GM23338 (cell line): ENCODE measurements at regions not wholly inside any gene's neighbourhood (a gene's known extent, or its start where the extent isn't known, plus 50 kb on each side); places are given as distances from the start of the nearest gene placed in this dataset.

Experiments
- ATAC-seq: fragments of 200-7000 bp; cut with Tn5 transposase; 3 replicates; pipeline ENCODE4 v1.9.1; 2020
- DNase-seq: peaks from one replicate; pipeline ENCODE4 v3.0.0-alpha.2; 2015; ENCODE audit warnings: low spot score
- H2AFZ ChIP-seq: fragments of 200-600 bp; sonication (generic); 2 replicates; pipeline ENCODE4 v1.8.0; 2016; ENCODE audit warnings: antibody characterized with exemption, mild to moderate bottlenecking, moderate library complexity
- H3F3A ChIP-seq: fragments of 200-600 bp; sonication (generic); replicated peaks from 2 replicates; pipeline ENCODE4 v1.8.0; 2017; ENCODE audit warnings: antibody characterized with exemption, mixed run types, low read depth
- H3K27ac ChIP-seq: fragments of 200-600 bp; sonication (generic); 2 replicates; pipeline ENCODE4 v1.6.1; 2016; ENCODE audit warnings: low read depth
- H3K27me3 ChIP-seq: fragments of 200-600 bp; sonication (generic); 2 replicates; pipeline ENCODE4 v1.8.0; 2016; ENCODE audit warnings: mild to moderate bottlenecking, mixed run types, moderate library complexity; ENCODE audit not compliant: insufficient read depth
- H3K36me3 ChIP-seq: fragments of 200-600 bp; sonication (generic); 2 replicates; pipeline ENCODE4 v1.8.0; 2016; ENCODE audit warnings: mild to moderate bottlenecking; ENCODE audit not compliant: insufficient read depth
- H3K4me1 ChIP-seq: fragments of 200-600 bp; sonication (generic); 2 replicates; pipeline ENCODE4 v1.8.0; 2016; ENCODE audit warnings: mild to moderate bottlenecking, moderate library complexity; ENCODE audit not compliant: insufficient read depth
- H3K4me2 ChIP-seq: fragments of 200-600 bp; sonication (generic); 2 replicates; pipeline ENCODE4 v1.7.1; 2017; ENCODE audit warnings: mixed run types
- H3K4me3 ChIP-seq: fragments of 200-600 bp; sonication (generic); 2 replicates; pipeline ENCODE4 v1.6.1; 2016; ENCODE audit warnings: mixed run types
- H3K79me2 ChIP-seq: fragments of 200-600 bp; sonication (generic); replicated peaks from 2 replicates; pipeline ENCODE4 v1.8.0; 2017; ENCODE audit warnings: mild to moderate bottlenecking; ENCODE audit not compliant: insufficient read depth
- H3K9me2 ChIP-seq: fragments of 200-600 bp; sonication (generic); 2 replicates; pipeline ENCODE4 v1.8.0; 2017; ENCODE audit not compliant: insufficient read depth
- H4K20me1 ChIP-seq: fragments of 200-600 bp; sonication (generic); replicated peaks from 2 replicates; pipeline ENCODE4 v1.8.0; 2017; ENCODE audit warnings: mild to moderate bottlenecking; ENCODE audit not compliant: insufficient read depth
- H3K27ac Mint-ChIP-seq: 2 replicates; pipeline ENCODE4 v1.8.0; 2020; ENCODE audit warnings: inconsistent platforms, mild to moderate bottlenecking, moderate library complexity, mixed read lengths
- H3K27me3 Mint-ChIP-seq: 3 replicates; pipeline ENCODE4 v1.8.0; 2022; ENCODE audit warnings: low read depth, mild to moderate bottlenecking, moderate library complexity, mixed read lengths, inconsistent platforms; ENCODE audit not compliant: insufficient read depth, poor library complexity
- H3K36me3 Mint-ChIP-seq: 3 replicates; pipeline ENCODE4 v1.8.0; 2021; ENCODE audit warnings: low read depth, mild to moderate bottlenecking, inconsistent platforms, moderate library complexity, mixed read lengths
- H3K4me1 Mint-ChIP-seq: 3 replicates; pipeline ENCODE4 v1.8.0; 2020; ENCODE audit warnings: mild to moderate bottlenecking, inconsistent platforms, mixed read lengths
- H3K4me3 Mint-ChIP-seq: 3 replicates; pipeline ENCODE4 v1.8.0; 2021; ENCODE audit warnings: moderate library complexity, mild to moderate bottlenecking, inconsistent platforms, mixed read lengths
- H3K9me3 Mint-ChIP-seq: 3 replicates; pipeline ENCODE4 v1.8.0; 2020; ENCODE audit warnings: moderate library complexity, mild to moderate bottlenecking, inconsistent platforms, mixed read lengths
- CREB1 ChIP-seq: fragments of 250-450 bp; sonication (Bioruptor Pico); IDR thresholded peaks from 2 replicates; pipeline ENCODE4 v1.5.0; 2020; ENCODE audit warnings: low read depth, mild to moderate bottlenecking, moderate library complexity
- CTCF ChIP-seq, 2 experiments: fragments of 200-600 bp in 1 of 2; sonication (generic) in 1 of 2; conservative IDR thresholded peaks; 2 replicates each; pipeline versions ENCODE4 v1.5.1 to v1.6.1; 2016 to 2017; ENCODE audit warnings: antibody characterized with exemption in 2 of 2, low read depth in 2 of 2, mild to moderate bottlenecking in 2 of 2, moderate library complexity in 1 of 2
- ETS1 ChIP-seq: IDR thresholded peaks from 2 replicates; pipeline ENCODE4 v1.6.1; 2016; ENCODE audit warnings: antibody characterized with exemption
- EZH2 ChIP-seq: fragments of 200-600 bp; sonication (generic); IDR thresholded peaks from one replicate; pipeline ENCODE4 v1.8.0; 2017; ENCODE audit warnings: antibody characterized with exemption, mild to moderate bottlenecking, low read depth; ENCODE audit not compliant: unreplicated experiment
- EZH2phosphoT487 ChIP-seq: fragments of 200-600 bp; sonication (generic); IDR thresholded peaks from one replicate; pipeline ENCODE4 v1.8.1; 2018; ENCODE audit warnings: antibody characterized with exemption; ENCODE audit not compliant: unreplicated experiment
- JUNB ChIP-seq: IDR thresholded peaks from one replicate; pipeline ENCODE4 v1.6.1; 2016; ENCODE audit warnings: antibody characterized with exemption; ENCODE audit not compliant: unreplicated experiment
- NANOG ChIP-seq: IDR thresholded peaks from 2 replicates; pipeline ENCODE4 v1.6.1; 2016; ENCODE audit warnings: antibody characterized with exemption, borderline replicate concordance
- POLR2AphosphoS5 ChIP-seq: IDR thresholded peaks from 2 replicates; pipeline ENCODE4 v1.6.1; 2016; ENCODE audit warnings: antibody characterized with exemption, low read depth
- STAT1 ChIP-seq: IDR thresholded peaks from one replicate; pipeline ENCODE4 v1.6.1; 2016; ENCODE audit warnings: antibody characterized with exemption; ENCODE audit not compliant: unreplicated experiment
- ZNF114 ChIP-seq: fragments of 250-450 bp; sonication (Bioruptor Pico); IDR thresholded peaks from 2 replicates; pipeline ENCODE4 v1.5.0; 2020; ENCODE audit warnings: mild to moderate bottlenecking, moderate library complexity
- ZNF331 ChIP-seq: fragments of 250-450 bp; sonication (Bioruptor Pico); IDR thresholded peaks from 2 replicates; pipeline ENCODE4 v1.5.0; 2020; ENCODE audit warnings: low read depth, mild to moderate bottlenecking, moderate library complexity
- TF ChIP-seq, protein P1 (sequence below): fragments of 250-450 bp; sonication (Bioruptor Pico); IDR thresholded peaks from 2 replicates; pipeline ENCODE4 v1.5.0; 2020; ENCODE audit warnings: mild to moderate bottlenecking, moderate library complexity
- TF ChIP-seq, protein P2 (sequence below): IDR thresholded peaks from one replicate; pipeline ENCODE4 v1.6.1; 2018; ENCODE audit warnings: antibody characterized with exemption; ENCODE audit not compliant: unreplicated experiment

DNA sequence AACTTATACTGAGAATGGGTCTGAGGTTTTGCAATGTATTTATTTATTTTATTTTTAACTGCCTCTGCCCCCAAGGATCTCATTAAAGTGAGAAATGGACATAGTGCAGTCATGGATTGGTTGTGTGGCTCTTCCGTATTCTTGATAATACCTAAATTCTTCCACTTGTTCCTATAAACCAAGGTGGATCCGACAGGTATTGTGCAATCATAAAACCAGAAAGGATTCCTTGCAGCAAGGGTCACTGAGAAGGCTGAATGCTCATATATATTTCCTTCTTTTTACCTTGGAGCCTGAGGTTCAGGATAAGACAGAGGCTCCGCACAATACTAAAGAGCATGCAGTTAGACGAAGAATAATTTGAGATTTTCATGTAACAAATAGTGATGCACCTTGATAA, 826.0 kb upstream of the SOX11 start:
- H2AFZ ChIP-seq: no peak overlapping the region
- no peaks in the 10 kb centered on the region for H3K27me3 ChIP-seq
- no peaks in the 10 kb centered on the region for H3K79me2 ChIP-seq
- peaks cover 3% of the 10 kb centered on the region for H3K27me3 Mint-ChIP-seq
- no peaks in the 10 kb centered on the region for H3K4me1 ChIP-seq
- DNase-seq (no peak), ATAC-seq (no peak)
- H3F3A ChIP-seq: no peaks in the 10 kb centered on the region
- H4K20me1 ChIP-seq: no peaks in the 10 kb centered on the region
- no peaks in the 10 kb centered on the region for H3K9me2 ChIP-seq
- H3K27ac Mint-ChIP-seq: no peak overlapping the region
- H3K36me3 Mint-ChIP-seq: peaks cover 6% of the 10 kb centered on the region; the same call in 2 of the 3 replicates
- no peaks in the 10 kb centered on the region; the same call in 1 of the 2 replicates for H3K36me3 ChIP-seq
- H3K4me2 ChIP-seq: no peak overlapping the region
- no peak for TF ChIP-seq STAT1
- TF ChIP-seq JUNB: no peak
- TF ChIP-seq, protein P1, sequence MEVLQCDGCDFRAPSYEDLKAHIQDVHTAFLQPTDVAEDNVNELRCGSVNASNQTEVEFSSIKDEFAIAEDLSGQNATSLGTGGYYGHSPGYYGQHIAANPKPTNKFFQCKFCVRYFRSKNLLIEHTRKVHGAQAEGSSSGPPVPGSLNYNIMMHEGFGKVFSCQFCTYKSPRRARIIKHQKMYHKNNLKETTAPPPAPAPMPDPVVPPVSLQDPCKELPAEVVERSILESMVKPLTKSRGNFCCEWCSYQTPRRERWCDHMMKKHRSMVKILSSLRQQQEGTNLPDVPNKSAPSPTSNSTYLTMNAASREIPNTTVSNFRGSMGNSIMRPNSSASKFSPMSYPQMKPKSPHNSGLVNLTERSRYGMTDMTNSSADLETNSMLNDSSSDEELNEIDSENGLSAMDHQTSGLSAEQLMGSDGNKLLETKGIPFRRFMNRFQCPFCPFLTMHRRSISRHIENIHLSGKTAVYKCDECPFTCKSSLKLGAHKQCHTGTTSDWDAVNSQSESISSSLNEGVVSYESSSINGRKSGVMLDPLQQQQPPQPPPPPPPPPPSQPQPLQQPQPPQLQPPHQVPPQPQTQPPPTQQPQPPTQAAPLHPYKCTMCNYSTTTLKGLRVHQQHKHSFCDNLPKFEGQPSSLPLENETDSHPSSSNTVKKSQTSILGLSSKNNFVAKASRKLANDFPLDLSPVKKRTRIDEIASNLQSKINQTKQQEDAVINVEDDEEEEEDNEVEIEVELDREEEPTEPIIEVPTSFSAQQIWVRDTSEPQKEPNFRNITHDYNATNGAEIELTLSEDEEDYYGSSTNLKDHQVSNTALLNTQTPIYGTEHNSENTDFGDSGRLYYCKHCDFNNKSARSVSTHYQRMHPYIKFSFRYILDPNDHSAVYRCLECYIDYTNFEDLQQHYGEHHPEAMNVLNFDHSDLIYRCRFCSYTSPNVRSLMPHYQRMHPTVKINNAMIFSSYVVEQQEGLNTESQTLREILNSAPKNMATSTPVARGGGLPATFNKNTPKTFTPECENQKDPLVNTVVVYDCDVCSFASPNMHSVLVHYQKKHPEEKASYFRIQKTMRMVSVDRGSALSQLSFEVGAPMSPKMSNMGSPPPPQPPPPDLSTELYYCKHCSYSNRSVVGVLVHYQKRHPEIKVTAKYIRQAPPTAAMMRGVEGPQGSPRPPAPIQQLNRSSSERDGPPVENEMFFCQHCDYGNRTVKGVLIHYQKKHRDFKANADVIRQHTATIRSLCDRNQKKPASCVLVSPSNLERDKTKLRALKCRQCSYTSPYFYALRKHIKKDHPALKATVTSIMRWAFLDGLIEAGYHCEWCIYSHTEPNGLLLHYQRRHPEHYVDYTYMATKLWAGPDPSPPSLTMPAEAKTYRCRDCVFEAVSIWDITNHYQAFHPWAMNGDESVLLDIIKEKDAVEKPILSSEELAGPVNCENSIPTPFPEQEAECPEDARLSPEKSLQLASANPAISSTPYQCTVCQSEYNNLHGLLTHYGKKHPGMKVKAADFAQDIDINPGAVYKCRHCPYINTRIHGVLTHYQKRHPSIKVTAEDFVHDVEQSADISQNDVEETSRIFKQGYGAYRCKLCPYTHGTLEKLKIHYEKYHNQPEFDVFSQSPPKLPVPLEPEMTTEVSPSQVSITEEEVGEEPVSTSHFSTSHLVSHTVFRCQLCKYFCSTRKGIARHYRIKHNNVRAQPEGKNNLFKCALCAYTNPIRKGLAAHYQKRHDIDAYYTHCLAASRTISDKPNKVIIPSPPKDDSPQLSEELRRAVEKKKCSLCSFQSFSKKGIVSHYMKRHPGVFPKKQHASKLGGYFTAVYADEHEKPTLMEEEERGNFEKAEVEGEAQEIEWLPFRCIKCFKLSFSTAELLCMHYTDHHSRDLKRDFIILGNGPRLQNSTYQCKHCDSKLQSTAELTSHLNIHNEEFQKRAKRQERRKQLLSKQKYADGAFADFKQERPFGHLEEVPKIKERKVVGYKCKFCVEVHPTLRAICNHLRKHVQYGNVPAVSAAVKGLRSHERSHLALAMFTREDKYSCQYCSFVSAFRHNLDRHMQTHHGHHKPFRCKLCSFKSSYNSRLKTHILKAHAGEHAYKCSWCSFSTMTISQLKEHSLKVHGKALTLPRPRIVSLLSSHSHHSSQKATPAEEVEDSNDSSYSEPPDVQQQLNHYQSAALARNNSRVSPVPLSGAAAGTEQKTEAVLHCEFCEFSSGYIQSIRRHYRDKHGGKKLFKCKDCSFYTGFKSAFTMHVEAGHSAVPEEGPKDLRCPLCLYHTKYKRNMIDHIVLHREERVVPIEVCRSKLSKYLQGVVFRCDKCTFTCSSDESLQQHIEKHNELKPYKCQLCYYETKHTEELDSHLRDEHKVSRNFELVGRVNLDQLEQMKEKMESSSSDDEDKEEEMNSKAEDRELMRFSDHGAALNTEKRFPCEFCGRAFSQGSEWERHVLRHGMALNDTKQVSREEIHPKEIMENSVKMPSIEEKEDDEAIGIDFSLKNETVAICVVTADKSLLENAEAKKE (CRISPR knock-in tag): no peak
- TF ChIP-seq, protein P2, sequence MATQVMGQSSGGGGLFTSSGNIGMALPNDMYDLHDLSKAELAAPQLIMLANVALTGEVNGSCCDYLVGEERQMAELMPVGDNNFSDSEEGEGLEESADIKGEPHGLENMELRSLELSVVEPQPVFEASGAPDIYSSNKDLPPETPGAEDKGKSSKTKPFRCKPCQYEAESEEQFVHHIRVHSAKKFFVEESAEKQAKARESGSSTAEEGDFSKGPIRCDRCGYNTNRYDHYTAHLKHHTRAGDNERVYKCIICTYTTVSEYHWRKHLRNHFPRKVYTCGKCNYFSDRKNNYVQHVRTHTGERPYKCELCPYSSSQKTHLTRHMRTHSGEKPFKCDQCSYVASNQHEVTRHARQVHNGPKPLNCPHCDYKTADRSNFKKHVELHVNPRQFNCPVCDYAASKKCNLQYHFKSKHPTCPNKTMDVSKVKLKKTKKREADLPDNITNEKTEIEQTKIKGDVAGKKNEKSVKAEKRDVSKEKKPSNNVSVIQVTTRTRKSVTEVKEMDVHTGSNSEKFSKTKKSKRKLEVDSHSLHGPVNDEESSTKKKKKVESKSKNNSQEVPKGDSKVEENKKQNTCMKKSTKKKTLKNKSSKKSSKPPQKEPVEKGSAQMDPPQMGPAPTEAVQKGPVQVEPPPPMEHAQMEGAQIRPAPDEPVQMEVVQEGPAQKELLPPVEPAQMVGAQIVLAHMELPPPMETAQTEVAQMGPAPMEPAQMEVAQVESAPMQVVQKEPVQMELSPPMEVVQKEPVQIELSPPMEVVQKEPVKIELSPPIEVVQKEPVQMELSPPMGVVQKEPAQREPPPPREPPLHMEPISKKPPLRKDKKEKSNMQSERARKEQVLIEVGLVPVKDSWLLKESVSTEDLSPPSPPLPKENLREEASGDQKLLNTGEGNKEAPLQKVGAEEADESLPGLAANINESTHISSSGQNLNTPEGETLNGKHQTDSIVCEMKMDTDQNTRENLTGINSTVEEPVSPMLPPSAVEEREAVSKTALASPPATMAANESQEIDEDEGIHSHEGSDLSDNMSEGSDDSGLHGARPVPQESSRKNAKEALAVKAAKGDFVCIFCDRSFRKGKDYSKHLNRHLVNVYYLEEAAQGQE: no peak
- no peak for TF ChIP-seq ZNF114
- TF ChIP-seq EZH2phosphoT487: no peak
- TF ChIP-seq NANOG: no peak
- no peak for TF ChIP-seq CTCF (conservative IDR thresholded peaks at IDR 0.05; ENCODE audit: low read depth in 2 of 2)
- no peak for TF ChIP-seq POLR2AphosphoS5
- no peak for TF ChIP-seq EZH2
- TF ChIP-seq ETS1: no peak
- TF ChIP-seq CREB1 (CRISPR knock-in tag): no peak
- TF ChIP-seq ZNF331 (CRISPR knock-in tag): no peak
- no peak overlapping the region for H3K4me3 ChIP-seq
- H3K27ac ChIP-seq: no peak overlapping the region
- no peaks in the 10 kb centered on the region for H3K4me1 Mint-ChIP-seq
- peaks cover 79% of the 10 kb centered on the region for H3K9me3 Mint-ChIP-seq
- H3K4me3 Mint-ChIP-seq: no peak overlapping the region
